GM20000 (cell line): ENCODE measurements at regions not wholly inside any gene's neighbourhood (a gene's known extent, or its start where the extent isn't known, plus 50 kb on each side); places are given as distances from the start of the nearest gene placed in this dataset.

Experiments used
- DNase-seq: peaks from one replicate; pipeline ENCODE4 v3.0.0; 2012; ENCODE audit warnings: low spot score
- TF ChIP-seq, protein P1 (sequence below): IDR thresholded peaks from 2 replicates; pipeline ENCODE4 v1.5.1; 2012; ENCODE audit warnings: mild to moderate bottlenecking, control low read depth; ENCODE audit errors: extremely low read depth, missing control alignments

- DNase-seq = no peak
- TF ChIP-seq, protein P1, sequence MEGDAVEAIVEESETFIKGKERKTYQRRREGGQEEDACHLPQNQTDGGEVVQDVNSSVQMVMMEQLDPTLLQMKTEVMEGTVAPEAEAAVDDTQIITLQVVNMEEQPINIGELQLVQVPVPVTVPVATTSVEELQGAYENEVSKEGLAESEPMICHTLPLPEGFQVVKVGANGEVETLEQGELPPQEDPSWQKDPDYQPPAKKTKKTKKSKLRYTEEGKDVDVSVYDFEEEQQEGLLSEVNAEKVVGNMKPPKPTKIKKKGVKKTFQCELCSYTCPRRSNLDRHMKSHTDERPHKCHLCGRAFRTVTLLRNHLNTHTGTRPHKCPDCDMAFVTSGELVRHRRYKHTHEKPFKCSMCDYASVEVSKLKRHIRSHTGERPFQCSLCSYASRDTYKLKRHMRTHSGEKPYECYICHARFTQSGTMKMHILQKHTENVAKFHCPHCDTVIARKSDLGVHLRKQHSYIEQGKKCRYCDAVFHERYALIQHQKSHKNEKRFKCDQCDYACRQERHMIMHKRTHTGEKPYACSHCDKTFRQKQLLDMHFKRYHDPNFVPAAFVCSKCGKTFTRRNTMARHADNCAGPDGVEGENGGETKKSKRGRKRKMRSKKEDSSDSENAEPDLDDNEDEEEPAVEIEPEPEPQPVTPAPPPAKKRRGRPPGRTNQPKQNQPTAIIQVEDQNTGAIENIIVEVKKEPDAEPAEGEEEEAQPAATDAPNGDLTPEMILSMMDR = no peak
Observed at GRCh38 chr10:104587751-104588150, 53.3 kb upstream of the SORCS3 start.

GRCh38 chr10:104589431-104589830 lies 51.7 kb upstream of the SORCS3 start:
- DNase-seq = no peak
- TF ChIP-seq, protein P1 = no peak

DNA sequence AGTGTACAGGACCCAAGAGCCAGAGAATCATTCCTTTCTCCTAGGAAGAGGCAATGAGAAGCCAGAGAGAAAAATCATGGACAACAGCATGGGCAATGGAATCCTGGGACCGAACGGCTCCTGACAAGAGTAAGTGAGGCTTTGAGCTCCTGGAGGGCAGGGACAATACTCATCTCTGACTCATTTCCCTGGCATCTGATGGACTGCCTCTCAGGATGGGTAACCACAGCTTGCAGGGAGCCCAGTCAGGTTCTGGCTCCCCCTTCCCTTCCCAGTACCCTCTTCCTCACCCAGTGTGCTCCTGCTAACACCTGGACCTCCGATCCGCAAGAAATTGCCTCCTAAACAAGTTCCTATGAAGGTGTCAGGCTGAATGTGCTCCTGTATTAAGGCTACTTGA lies 51.2 kb upstream of the SORCS3 start:
- no peak for DNase-seq
- TF ChIP-seq, protein P1 = no peak
